Left ventricle myocardium inferior (tissue), 1 donor: ENCODE measurements at regions not wholly inside any gene's neighbourhood (a gene's known extent, or its start where the extent isn't known, plus 50 kb on each side); places are given as distances from the start of the nearest gene placed in this dataset.

ENCODE experiments used
- DNase-seq: peaks from one replicate; pipeline ENCODE4 v3.0.0-alpha.2; 2020
- H3K27ac ChIP-seq: fragments of 200-600 bp; replicated peaks from 2 replicates; pipeline ENCODE4 v1.8.0; 2021
- H3K27me3 ChIP-seq: fragments of 200-600 bp; 2 replicates; pipeline ENCODE4 v1.8.0; 2021; ENCODE audit warnings: low read depth
- H3K36me3 ChIP-seq: fragments of 200-600 bp; 2 replicates; pipeline ENCODE4 v1.8.0; 2021
- H3K4me1 ChIP-seq: fragments of 200-600 bp; 2 replicates; pipeline ENCODE4 v1.8.0; 2021
- H3K4me3 ChIP-seq: fragments of 200-600 bp; 2 replicates; pipeline ENCODE4 v1.8.0; 2021; ENCODE audit warnings: mild to moderate bottlenecking, moderate library complexity
- H3K9me3 ChIP-seq: fragments of 200-600 bp; replicated peaks from 2 replicates; pipeline ENCODE4 v1.8.0; 2021
- intact Hi-C: fragments of 100-400 bp; cut with micrococcal nuclease; formaldehyde crosslinking; loops from one replicate; pipeline ENCODE4 v1.11.0; 2022
- TF ChIP-seq, protein P1 (sequence below): fragments of 200-600 bp; IDR thresholded peaks from 2 replicates; pipeline ENCODE4 v1.8.0; 2021; ENCODE audit warnings: antibody characterized with exemption, mild to moderate bottlenecking, borderline replicate concordance
- donor health status: DM: no; HTN: yes; CAD: no; lungs with severe emphysema.

- Histone ChIP-seq H3K9me3 (no peaks in the 10 kb centered on the region), H3K4me3 (no peak overlapping the region), H3K27me3 (no peaks in the 10 kb centered on the region), H3K27ac (no peak overlapping the region), H3K36me3 (no peaks in the 10 kb centered on the region), H3K4me1 (no peaks in the 10 kb centered on the region)
- intact Hi-C loops, result no loop called here
- TF ChIP-seq, protein P1, sequence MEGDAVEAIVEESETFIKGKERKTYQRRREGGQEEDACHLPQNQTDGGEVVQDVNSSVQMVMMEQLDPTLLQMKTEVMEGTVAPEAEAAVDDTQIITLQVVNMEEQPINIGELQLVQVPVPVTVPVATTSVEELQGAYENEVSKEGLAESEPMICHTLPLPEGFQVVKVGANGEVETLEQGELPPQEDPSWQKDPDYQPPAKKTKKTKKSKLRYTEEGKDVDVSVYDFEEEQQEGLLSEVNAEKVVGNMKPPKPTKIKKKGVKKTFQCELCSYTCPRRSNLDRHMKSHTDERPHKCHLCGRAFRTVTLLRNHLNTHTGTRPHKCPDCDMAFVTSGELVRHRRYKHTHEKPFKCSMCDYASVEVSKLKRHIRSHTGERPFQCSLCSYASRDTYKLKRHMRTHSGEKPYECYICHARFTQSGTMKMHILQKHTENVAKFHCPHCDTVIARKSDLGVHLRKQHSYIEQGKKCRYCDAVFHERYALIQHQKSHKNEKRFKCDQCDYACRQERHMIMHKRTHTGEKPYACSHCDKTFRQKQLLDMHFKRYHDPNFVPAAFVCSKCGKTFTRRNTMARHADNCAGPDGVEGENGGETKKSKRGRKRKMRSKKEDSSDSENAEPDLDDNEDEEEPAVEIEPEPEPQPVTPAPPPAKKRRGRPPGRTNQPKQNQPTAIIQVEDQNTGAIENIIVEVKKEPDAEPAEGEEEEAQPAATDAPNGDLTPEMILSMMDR, result no peak
- DNase-seq, result no peak
These were observed 89.0 kb upstream of the DHX40 start for GRCh38 chr17:59476413-59476812.

DNA sequence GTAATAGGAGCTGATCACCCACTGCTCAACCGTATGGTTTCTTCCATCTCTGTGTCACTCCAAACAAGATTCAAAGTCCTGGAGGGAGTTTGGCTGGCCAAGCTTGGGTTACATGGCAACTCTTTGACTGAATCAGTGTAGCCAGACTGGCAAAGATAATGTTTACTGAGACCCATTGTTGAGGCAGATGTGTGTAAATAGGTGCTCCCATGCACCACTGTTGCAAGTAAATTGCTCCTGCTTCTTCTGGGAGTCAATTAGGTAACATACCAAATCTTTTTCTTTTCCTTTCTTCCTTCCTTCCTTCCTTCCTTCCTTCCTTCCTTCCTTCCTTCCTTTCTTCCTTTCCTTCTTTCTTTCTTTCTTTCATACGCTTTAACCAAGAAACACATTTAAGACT lies 86.3 kb upstream of the DHX40 start:
- Histone ChIP-seq H3K4me3 (no peak overlapping the region), H3K9me3 (no peaks in the 10 kb centered on the region), H3K36me3 (no peaks in the 10 kb centered on the region), H3K4me1 (no peaks in the 10 kb centered on the region), H3K27ac (no peak overlapping the region), H3K27me3 (no peaks in the 10 kb centered on the region)
- intact Hi-C loops, result no loop called here
- no peak for DNase-seq
- TF ChIP-seq, protein P1, result no peak

GRCh38 chr17:59483860-59484259 lies 81.5 kb upstream of the DHX40 start:
- H3K27me3 ChIP-seq, result no peaks in the 10 kb centered on the region
- H3K4me3 ChIP-seq, result no peak overlapping the region
- H3K27ac ChIP-seq, result no peak overlapping the region
- DNase-seq, result no peak
- intact Hi-C loops, result no loop called here
- H3K4me1 ChIP-seq, result no peaks in the 10 kb centered on the region
- H3K36me3 ChIP-seq, result no peaks in the 10 kb centered on the region
- TF ChIP-seq, protein P1, result no peak
- H3K9me3 ChIP-seq, result no peaks in the 10 kb centered on the region

DNA sequence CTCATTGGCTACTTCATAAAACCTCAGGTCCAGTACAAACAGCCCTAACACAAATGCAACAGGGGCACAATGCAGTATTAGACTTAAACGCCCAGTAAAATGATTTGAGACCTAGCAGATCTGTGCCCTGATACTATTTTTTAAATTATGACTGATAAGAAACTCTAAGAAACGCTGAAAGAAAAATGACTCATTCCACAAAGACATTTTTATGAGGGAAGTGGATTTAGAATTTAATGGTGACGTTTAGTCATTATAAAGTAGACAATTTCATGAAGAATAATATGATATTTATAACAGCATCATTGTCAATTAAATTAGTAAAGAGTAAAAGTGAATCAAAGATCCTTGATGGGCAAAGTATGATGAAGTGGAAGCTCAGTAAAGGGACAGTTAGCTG lies 80.4 kb upstream of the DHX40 start:
- DNase-seq, result no peak
- Histone ChIP-seq H3K4me1 (no peaks in the 10 kb centered on the region), H3K27ac (no peak overlapping the region), H3K9me3 (no peaks in the 10 kb centered on the region), H3K27me3 (no peaks in the 10 kb centered on the region), H3K36me3 (no peaks in the 10 kb centered on the region), H3K4me3 (no peak overlapping the region)
- TF ChIP-seq, protein P1, result no peak
- intact Hi-C loops, result no loop called here

GRCh38 chr17:59485946-59486345 lies 79.5 kb upstream of the DHX40 start:
- H3K4me1 ChIP-seq, result no peaks in the 10 kb centered on the region
- intact Hi-C loops, result no loop called here
- TF ChIP-seq, protein P1, result no peak
- no peak overlapping the region for H3K27ac ChIP-seq
- no peaks in the 10 kb centered on the region for H3K9me3 ChIP-seq
- DNase-seq, result no peak
- no peaks in the 10 kb centered on the region for H3K27me3 ChIP-seq
- no peaks in the 10 kb centered on the region for H3K36me3 ChIP-seq
- no peak overlapping the region for H3K4me3 ChIP-seq
